HL-60/S4 treated with phorbol 12-myristate 13-acetate at 8.2 ng/mL for 4 days and 3 days (cell line): ENCODE measurements at regions not wholly inside any gene's neighbourhood (a gene's known extent, or its start where the extent isn't known, plus 50 kb on each side); places are given as distances from the start of the nearest gene placed in this dataset.

Experiments
- in situ Hi-C: fragments of 300-500 bp; cut with MboI; formaldehyde crosslinking; loops from 2 replicates; pipeline ENCODE4 v1.15.0; 2022; ENCODE audit warnings: low sequenced_read_pairs

- in situ Hi-C loops = no loop called here
Observed at GRCh38 chr2:13572466-13572865, 855.7 kb downstream of the TRIB2 start.

GRCh38 chr2:13574831-13575230 is 858.1 kb downstream of the TRIB2 start:
- in situ Hi-C loops = no loop called here

- in situ Hi-C loops = no loop called here
Observed at GRCh38 chr2:13576406-13577036, 859.8 kb downstream of the TRIB2 start.

GRCh38 chr2:13578547-13578946 is 861.8 kb downstream of the TRIB2 start:
- in situ Hi-C loops = no loop called here

GRCh38 chr2:13581471-13581870 is 864.7 kb downstream of the TRIB2 start:
- in situ Hi-C loops = no loop called here

- in situ Hi-C loops = no loop called here
Observed at GRCh38 chr2:13583609-13584008, 866.9 kb downstream of the TRIB2 start.

GRCh38 chr2:13584020-13584419 is 867.3 kb downstream of the TRIB2 start:
- in situ Hi-C loops = no loop called here

GRCh38 chr2:13585732-13586131 is 869.0 kb downstream of the TRIB2 start:
- in situ Hi-C loops = no loop called here

GRCh38 chr2:13596233-13596632 is 879.5 kb downstream of the TRIB2 start:
- in situ Hi-C loops = no loop called here

GRCh38 chr2:13597176-13597575 is 880.4 kb downstream of the TRIB2 start:
- in situ Hi-C loops = no loop called here

GRCh38 chr2:13601506-13601905 is 884.8 kb downstream of the TRIB2 start:
- in situ Hi-C loops = no loop called here

GRCh38 chr2:13604951-13605661 is 888.4 kb downstream of the TRIB2 start:
- in situ Hi-C loops = no loop called here

GRCh38 chr2:13607139-13607538 is 890.4 kb downstream of the TRIB2 start:
- in situ Hi-C loops = no loop called here

GRCh38 chr2:13611939-13612338 is 895.2 kb downstream of the TRIB2 start:
- in situ Hi-C loops = no loop called here

GRCh38 chr2:13616059-13616458 is 899.3 kb downstream of the TRIB2 start:
- in situ Hi-C loops = no loop called here

- in situ Hi-C loops = no loop called here
Observed at GRCh38 chr2:13616616-13617015, 899.9 kb downstream of the TRIB2 start.

GRCh38 chr2:13628122-13628521 is 911.4 kb downstream of the TRIB2 start:
- in situ Hi-C loops = no loop called here

GRCh38 chr2:13638181-13638580 is 921.4 kb downstream of the TRIB2 start:
- in situ Hi-C loops = no loop called here

- in situ Hi-C loops = no loop called here
Observed at GRCh38 chr2:13649918-13650317, 933.2 kb downstream of the TRIB2 start.

GRCh38 chr2:13650586-13651180 is 933.9 kb downstream of the TRIB2 start:
- in situ Hi-C loops = no loop called here

- in situ Hi-C loops = no loop called here
Observed at GRCh38 chr2:13651684-13652131, 935.0 kb downstream of the TRIB2 start.
